Stimulated activated CD8-positive, alpha-beta memory T cell treated with anti-CD3 and anti-CD28 coated beads, Interleukin-4, amount 100 ng/mL, for 1 hour (primary cell): ENCODE measurements at regions not wholly inside any gene's neighbourhood (a gene's known extent, or its start where the extent isn't known, plus 50 kb on each side); places are given as distances from the start of the nearest gene placed in this dataset.

Experiments
- DNase-seq, 2 donors: peaks; one replicate each; pipeline ENCODE4 v3.0.0-alpha.2; 2020; ENCODE audit warnings: low read depth in 2 of 2, low spot score in 1 of 2

DNA sequence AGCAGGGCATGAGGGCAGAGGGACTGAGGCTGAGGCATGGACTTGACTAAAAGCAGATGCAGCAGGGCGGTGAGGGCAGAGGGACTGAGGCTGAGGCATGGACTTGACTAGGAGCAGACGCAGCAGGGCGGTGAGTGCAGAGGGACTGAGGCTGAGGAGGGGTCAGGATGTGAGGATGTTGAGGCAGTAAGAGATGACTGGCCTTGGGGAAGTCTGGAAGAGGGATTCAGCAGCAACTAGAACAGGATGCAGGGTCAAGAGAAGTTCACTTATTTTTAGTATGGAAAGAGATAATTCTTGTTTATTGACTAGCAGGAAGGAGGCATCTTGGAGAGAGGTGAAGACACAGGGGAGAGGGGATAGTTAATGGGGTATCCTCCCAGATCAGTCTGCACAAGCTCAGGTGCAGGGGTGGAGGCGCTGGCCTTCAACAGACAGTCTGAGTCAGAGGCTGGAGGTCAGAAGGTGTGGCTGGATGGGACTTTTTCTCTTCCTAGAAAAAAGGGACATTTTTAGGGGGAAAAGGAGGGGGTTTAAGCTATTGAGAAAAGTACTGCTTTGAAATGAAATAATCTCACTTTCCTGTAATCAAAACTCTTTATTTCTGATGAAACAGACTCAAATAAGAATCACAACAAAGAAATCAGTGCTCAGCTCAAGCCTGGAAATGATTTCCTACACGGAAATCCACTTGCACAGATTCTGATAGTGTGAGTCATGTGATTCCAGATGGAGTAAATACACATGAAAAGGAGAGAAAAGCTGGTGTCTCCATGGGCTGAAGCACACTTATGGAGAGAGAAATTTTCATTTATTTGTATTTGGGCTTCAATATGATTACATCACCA lies 130.9 kb downstream of the PALM2AKAP2 start:
- DNase-seq: no peak

- no peak for DNase-seq
Measured at GRCh38 chr9:109912082-109912582, 132.1 kb downstream of the PALM2AKAP2 start.

DNA sequence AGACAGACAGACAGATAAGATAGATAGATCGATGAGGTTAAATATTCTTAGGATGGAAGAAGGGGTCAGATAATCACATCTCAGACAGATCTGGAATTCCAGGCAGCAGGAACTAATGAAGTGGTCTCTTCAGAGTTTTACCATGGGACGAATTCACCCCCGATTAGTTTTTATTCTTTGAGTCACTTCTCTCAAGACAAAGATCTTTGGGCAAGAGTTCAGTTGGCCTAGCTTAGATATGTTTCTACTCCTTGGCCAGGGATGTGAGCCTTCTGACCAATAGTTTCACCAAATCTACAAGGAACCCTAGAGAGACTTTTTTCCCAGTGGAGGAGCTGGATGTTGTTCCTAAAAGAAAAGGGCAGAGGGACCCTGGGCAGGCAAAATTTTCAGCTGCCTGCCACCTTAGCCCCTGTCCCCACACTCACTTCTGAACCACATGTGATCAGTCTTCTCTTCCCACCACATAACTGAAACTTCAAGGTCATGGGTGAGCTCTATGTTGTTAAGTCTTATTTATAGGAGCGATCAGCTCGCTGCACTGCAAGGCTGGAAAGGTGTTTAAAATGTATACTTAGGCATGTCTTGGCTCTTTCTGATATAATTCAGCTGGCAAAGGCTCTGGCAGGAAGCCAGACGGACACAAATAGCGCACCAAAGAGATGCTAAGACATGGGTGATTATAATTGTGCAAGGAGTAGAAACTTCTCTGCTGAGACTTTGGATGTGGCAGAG lies 132.9 kb downstream of the PALM2AKAP2 start:
- no peak for DNase-seq

DNA sequence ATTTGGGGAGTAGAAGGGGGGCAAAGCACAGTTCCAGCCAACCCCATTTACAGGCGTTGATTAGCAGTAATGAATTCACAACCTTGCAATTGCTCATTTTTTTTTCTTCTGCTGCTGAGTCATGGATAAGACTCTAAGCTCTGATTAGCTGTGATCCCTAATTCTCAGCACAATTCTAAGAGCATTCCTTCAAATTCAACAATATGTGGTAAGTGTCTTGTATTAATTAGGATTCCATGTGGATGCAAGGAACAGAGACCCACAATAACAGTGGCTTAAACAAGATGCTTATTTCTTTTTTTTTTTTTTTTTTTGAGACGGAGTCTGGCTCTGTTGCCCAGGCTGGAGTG lies 133.4 kb downstream of the PALM2AKAP2 start:
- no peak for DNase-seq

DNA sequence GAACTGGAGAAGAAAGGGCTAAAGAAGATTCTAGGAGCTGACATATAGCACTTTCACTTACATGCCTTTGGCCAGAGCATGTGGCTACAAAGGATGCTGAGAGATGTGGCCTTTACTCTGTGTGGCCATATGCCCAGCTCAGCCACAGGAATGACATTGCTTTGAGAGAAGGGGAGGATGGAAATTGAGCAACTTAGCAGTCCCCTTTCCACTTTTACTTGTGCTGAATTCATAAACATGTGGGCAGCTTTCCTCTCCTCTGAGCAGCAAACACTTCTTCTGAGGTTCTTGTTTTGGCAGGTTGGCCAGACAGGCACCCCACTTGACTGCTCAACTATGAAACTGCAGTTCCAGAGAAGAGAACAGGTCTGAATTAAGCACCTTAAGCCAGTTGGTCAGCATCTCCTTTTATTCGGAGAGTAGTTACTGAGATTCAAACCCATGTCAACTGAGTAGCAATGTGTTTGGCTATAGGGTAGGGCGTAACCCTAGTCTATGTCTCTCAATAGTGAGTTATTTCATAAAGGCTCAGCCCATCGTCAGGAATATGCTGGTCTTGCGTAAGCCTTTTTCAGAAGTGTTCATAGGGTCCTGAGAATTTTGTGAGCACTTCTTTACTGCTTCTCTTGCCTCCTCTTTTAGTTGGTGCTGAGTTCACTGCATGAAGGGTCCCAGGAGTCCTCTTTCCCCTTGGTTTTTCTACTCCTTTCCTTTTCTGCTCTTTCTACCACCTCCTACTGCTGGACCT lies 134.5 kb downstream of the PALM2AKAP2 start:
- no peak for DNase-seq

- DNase-seq: no peak
Measured at GRCh38 chr9:109916316-109916715, 136.3 kb downstream of the PALM2AKAP2 start.

- no peak for DNase-seq
Measured at GRCh38 chr9:109918339-109919163, 138.6 kb downstream of the PALM2AKAP2 start.

GRCh38 chr9:109919736-109920408 lies 139.9 kb downstream of the PALM2AKAP2 start:
- no peak for DNase-seq

DNA sequence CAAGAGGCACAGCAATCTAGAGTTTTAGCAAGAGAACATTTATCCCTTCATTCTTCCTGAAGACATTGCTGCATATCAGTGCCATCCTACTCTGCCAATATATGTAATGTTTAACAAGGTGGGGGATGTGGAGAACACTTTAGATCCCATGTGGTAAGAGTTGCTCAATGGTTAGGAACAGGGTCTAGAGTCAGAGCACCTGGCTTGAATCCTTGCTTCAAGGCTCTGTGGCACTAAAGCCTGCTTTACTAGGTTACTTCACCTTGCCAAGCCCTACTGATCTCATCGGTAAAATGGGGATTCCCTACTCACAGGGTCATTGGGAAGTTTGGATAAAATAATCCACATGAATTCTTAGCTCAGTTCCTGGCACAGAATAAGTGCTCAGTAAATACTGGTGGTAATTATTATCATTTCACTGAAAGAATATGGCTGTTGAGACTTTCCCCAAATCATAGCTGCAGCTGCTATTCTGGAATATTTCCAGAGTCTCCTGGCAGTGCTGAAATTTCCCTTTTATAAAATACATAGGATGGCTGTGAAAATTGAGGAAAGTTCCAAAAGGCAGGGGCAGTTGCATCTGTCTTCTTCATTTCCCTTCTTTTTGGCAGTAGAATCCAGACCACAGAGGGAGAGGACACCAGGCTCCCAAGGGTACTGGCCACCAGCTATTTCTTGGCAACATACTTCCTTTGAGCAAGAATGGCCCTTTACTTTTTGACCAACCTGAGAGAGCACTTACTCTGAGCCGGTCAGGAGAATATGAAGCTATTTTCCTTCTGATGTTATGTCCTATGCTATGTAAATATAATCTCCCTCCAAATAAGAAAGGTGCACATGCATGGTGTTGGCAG lies 142.8 kb downstream of the PALM2AKAP2 start:
- DNase-seq: no peak

DNA sequence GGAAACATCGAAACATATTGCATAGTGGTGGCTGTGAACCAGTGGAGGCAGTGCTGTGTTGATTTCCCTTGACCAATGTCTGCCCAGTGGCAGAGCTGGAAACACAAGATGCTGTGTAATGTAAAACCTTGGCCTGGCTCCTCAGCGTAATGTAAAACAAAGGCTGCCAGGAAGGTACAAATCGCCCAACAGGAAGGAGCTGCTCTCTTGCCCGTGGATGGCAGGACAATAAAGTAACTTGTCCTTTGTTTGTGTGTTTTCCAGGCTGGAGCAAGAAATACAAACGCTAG lies 143.4 kb downstream of the PALM2AKAP2 start:
- DNase-seq: no peak

DNA sequence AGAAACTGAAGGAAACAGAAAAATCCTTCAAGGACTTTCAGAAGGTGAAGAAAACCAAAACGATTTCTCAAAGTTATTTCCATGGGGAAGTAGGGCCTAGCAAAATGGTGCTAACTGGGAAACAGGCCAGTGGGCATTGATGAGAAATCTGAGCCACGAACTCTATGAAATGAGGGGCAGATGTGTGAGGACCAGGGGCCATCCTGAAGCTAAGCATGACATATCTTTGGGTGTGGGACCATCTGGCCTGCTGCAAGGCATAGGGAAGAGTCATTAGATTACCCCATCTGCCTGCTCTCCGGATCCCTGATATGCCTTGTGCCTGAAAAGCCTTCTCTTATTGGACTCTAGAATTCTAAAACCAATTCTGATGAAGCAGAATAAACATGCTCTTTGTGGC lies 143.8 kb downstream of the PALM2AKAP2 start:
- DNase-seq: no peak

- DNase-seq: no peak
Measured at GRCh38 chr9:109925799-109926198, 145.8 kb downstream of the PALM2AKAP2 start.

DNA sequence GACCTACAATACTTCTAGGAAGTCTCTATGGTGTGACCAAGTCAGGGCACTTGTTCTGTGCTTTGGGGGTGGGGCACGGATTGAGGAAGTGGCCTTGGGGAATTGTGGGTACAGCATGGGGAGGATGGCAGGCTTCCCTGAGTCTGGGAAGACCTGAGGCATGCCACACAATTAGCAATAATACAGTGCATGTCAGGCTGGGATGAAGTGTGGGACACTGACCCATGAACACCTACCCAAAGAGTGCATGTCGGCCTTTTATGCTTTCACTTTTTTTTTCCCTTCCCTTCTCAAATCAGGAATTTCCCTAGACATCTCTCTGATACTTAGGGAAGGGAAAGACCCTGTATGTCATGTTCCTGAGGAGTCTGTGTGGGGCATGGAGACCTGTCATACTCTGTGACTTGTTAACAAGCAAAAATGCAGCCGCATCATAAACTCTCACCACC lies 146.4 kb downstream of the PALM2AKAP2 start:
- no peak for DNase-seq

DNA sequence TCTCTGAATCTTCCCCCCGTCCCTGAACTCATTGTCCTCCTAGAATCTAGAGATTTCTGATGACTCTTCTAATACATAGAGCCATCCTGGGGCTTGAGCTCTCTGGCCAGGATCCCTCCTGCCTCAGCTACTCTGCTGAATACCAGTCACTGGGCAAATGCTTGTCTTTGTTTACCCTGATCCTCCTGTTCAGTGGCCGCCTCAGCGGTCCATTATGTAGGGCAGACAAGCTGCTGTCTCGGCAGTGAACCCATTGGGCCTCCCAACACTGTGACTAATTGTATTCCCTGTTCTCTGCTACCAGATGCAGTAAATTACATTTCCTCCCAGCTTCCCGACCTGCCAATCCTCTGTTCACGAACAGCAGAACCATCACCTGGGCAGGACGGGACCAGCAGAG lies 151.6 kb downstream of the PALM2AKAP2 start:
- no peak for DNase-seq

- no peak for DNase-seq
Measured at GRCh38 chr9:109934136-109934856, 154.3 kb downstream of the PALM2AKAP2 start.

- DNase-seq: no peak
Measured at GRCh38 chr9:109934857-109935215, 154.8 kb downstream of the PALM2AKAP2 start.

GRCh38 chr9:109935406-109936087 lies 155.5 kb downstream of the PALM2AKAP2 start:
- no peak for DNase-seq

DNA sequence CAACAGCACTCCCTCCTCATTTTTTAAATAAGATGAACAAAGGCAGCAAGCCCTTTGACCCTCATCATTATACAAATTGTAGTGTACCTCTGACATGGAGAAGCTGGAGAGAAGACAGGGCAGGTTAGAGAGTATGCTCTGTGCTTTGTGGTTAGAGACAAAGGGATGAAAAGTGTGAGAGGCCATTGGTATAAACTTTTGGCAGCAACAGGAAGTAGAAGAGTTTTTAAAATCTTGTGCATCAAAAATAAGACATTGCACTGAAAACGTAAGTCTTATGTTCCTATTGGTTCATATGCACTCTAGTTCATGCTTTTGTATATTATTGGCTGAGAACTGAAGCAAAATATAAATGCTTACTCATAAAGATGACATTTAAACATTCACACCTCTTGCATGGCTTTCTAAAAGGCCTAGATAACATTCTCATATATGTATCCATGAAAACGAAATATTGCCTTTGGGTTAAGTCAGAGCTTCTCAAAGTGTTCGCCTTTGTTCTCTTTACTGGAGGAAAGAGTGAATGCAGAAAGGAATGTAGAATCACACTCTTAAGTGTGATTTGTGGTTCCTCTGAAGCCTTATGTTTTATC lies 158.0 kb downstream of the PALM2AKAP2 start:
- no peak for DNase-seq
